HG03342 (cell line): ENCODE measurements at regions not wholly inside any gene's neighbourhood (a gene's known extent, or its start where the extent isn't known, plus 50 kb on each side); places are given as distances from the start of the nearest gene placed in this dataset.
"Not testable (repeated sequence)": the region's sequence is repeated elsewhere in the genome, so short reads cannot be mapped to it uniquely, and the experiment has no call there.

Experiments used
- ATAC-seq: cut with Tn5 transposase; IDR thresholded peaks from one replicate; pipeline ENCODE4 v1.9.1; 2021; ENCODE audit warnings: mild to moderate bottlenecking, moderate library complexity; ENCODE audit not compliant: unreplicated experiment

GRCh38 chr6:153437193-153437592, 306.1 kb upstream of the RGS17 start:
- ATAC-seq = no peak

DNA sequence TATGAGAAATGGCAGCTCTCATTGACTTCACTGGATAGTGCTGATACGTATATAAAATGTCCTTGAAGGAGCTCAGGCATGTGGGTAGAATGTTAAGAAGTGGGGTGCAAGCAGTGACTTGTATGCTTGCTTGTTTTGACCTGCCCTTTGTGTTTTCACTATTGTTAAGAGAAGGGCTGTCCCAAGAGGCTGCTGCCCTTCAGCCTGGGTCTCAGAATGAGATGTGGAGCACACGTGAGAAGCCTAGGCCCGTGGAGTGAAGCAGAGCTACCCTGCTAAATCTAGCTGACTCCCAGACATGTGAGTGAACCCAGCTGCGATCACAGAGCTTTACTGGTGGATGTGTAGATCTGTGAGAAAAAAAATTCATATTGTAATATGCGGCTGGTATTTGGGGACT, 305.3 kb upstream of the RGS17 start:
- ATAC-seq = no peak

GRCh38 chr6:153435787-153436186, 304.7 kb upstream of the RGS17 start:
- no peak for ATAC-seq

DNA sequence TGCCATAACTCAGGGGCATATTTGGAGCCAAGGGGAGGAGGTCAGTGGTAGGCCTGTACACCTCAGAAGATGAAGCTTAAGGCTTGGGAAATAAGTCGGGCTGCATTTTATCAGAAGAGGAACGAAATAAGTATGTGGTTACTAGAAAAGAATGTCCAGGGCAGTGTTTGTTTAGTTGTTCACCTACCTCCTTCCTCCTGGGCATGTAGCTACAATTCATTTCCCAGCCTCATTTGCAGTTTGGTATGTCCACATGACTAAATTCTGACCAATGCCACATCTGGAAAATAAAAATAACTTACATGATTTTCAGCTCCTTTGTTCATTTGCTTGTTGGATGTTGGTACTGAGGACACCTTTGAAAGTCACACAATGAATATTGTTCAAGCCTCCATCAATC, 294.5 kb upstream of the RGS17 start:
- ATAC-seq = no peak

GRCh38 chr6:153424719-153425400, 293.8 kb upstream of the RGS17 start:
- no peak for ATAC-seq

GRCh38 chr6:153412519-153412918, 281.4 kb upstream of the RGS17 start:
- ATAC-seq = no peak

- no peak for ATAC-seq
Observed at GRCh38 chr6:153411070-153411648, 280.1 kb upstream of the RGS17 start.

- ATAC-seq = no peak
Observed at GRCh38 chr6:153405931-153406330, 274.8 kb upstream of the RGS17 start.

GRCh38 chr6:153401751-153402150, 270.7 kb upstream of the RGS17 start:
- ATAC-seq = no peak

DNA sequence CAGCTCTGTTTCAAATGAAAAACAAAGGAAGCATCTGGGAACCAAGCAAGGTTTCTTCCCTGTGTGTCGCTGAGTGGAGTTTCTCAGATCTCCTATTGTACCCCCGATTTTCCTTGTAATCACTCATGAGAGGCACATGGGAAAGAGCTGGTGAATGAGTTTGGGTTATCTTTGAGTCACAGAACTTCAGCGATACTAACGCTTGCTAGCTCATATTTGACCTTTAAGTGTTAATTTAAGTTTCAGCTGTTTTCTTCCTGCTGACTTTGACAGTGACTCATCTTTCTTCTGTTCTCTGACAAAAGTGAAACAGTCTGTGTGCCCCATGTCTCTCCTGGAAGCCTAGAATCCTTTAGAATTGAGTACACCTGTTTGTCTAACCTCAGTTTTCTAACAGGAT, 261.1 kb upstream of the RGS17 start:
- ATAC-seq = no peak

DNA sequence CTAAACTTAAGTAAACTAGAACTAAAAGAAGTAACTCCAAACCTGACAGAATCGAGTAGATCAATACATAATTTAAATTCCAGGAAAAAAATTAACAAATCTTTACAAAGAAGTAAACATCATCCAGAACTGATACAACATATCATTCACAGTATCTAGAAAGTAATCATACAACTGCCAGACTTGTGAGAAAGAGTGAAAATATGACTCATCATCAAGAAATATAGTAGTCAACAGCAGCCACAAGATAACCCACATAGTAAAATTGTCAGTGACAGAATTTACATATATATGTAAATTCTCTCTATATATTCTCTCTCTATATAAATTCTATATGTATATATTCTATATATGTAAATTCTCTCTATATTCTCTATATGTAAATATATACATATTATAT, 242.8 kb upstream of the RGS17 start:
- ATAC-seq = no peak

- ATAC-seq = no peak
Observed at GRCh38 chr6:153368131-153368530, 237.0 kb upstream of the RGS17 start.

DNA sequence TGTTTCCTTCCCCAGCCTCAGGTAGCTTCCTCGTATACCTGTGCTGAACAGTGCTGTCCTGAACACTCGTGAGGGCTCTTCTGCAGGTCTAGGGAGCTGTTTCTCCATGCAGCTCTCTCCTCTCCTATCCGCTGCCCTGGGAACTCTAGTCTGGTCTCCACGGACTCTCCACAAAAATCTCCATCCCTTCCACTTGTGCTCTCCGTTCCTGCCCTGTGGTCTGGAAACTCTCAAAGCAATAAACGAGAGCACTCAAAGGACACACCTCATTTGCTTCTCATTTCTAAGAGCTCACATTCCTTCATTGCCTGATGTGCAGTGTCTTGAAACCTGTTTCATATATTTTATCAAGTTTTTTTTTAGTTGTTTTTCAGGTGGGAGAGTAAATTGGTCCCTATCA, 235.9 kb upstream of the RGS17 start:
- ATAC-seq = no peak

DNA sequence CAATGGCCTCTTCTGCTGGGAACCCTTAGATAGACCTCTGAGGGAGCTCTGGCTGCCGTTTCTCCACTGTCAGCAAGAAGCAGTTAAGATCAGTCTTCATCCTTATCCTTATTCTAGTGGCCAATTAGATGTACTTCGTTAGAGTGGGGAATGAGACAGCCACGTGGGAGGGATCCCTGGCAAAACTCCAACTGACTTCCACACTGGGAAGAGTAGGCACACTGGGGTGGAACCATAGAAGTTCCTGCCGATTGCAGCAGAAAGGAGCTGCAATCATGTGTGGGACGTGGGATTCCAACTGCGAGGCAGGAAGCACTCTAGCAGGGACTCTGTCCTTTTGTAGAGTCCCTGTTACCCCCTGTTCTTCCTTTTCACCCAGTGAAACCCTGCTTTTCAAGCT, 226.3 kb upstream of the RGS17 start:
- no peak for ATAC-seq

- no peak for ATAC-seq
Observed at GRCh38 chr6:153340568-153340967, 209.5 kb upstream of the RGS17 start.

DNA sequence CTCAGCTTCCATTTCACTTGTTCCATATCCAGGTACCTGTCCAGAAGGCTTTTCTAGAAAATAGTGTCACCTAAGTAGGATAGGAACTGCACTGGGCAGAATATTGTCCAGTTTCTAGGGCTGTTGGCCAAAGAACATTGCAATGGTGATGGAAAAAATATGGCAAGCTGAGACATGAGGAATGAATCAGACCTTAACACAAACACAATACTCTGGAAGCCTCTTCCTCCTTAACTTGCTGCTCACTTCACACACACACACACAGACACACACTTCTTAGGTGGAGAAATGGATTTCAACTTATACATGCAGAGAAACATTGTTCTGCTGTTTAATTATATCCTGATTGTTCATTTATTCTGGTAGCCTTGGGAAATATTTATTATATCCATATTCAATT, 203.0 kb upstream of the RGS17 start:
- ATAC-seq = no peak

DNA sequence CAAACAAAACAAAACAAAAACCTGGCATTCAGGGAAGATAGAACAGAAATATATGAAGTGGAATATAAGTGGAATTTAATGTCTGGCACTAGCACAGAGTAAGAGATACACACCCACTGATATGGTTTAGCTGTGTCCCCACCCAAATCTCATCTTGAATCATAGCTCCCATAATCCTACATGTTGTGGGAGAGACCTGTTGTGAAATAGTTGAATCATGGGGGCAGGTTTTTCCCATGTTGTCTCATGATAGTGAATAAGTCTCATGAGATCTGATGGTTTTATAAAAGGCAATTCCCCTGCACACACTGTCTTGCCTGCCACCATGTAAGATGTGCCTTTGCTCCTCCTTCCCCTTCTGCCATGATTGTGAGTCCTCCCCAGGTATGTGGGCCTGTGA, 200.1 kb upstream of the RGS17 start:
- ATAC-seq = not testable (repeated sequence)

DNA sequence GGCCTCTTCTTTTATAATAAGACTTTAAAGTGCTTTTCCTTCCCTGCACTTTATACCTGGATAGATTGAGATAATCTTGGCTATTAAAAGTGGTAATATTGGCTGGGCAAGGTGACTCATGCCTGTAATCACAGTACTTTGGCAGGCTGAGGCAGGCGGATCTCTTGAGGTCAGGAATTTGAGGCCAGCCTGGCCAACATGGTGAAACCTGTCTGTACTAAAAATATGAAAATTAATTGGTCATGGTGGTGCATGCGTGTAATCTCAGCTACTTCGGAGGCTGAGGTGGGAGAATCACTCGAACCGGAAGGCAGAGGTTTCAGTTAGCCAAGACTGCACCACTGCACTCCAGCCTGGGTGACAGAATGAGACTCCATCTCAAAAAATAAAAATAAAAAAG, 197.1 kb upstream of the RGS17 start:
- no peak for ATAC-seq

- no peak for ATAC-seq
Observed at GRCh38 chr6:153325661-153326060, 194.6 kb upstream of the RGS17 start.

DNA sequence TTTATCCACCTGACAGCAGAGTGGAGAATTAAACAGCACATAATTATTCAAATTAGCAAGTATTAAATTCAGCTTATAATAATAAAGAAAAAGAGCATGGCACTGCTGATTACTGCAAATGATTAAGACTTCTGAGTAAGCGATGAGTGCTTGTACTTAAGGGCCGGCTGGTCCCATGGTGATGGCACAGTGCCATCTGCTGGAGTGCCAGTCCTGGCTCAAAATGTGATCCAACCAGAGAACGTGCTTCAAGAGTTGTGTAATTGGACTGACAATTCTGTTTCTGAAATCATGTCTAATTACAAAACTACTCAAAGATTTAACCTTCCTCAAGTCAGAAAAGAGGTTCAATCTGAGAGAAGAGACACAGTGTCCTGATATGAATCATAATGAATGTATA, 181.6 kb upstream of the RGS17 start:
- ATAC-seq = peak; percentile 48

DNA sequence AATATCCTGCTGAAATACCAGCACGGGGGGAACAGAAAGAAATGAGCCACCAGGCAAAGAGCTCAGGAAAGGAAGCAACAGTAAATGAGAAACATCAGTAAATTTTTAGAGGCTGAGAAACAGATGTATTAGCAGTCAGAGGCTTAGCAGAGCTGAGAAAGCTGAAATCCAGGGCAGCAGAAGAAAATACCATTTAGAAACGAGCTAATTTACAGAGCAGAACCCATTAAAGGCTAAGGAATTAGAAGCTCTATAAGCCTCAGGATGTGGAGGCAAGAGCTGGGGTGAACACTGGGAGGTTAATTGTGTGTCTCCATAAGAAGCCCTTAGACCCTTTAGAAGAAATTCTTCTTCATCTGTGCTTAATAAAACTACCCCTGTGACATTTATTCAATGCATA, 178.6 kb upstream of the RGS17 start:
- ATAC-seq = no peak

DNA sequence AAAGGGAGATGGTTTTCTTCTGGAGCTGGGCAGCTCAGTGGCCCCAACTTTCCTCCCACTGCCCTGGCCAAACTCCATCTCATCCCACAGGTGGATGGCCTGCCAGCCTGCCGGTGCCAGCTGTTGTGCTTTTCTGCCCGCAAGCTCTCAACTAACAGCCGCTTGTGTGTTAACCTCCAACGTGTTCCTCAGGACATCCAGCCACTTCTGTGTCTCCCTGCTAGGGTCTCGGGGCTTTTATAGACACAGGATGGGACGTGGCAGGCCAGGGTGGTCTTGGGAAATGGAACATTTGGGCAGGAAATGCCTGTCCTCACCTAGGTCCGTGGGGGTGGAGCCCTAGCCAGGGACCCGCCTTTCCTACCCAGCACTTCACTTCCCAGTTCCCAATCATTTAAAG, 171.1 kb upstream of the RGS17 start:
- ATAC-seq = no peak

GRCh38 chr6:153301602-153302001, 170.5 kb upstream of the RGS17 start:
- peak; percentile 77 for ATAC-seq
